ENCODE measurements at regions not wholly inside any gene's neighbourhood (a gene's known extent, or its start where the extent isn't known, plus 50 kb on each side); places are given as distances from the start of the nearest gene placed in this dataset.

DNA sequence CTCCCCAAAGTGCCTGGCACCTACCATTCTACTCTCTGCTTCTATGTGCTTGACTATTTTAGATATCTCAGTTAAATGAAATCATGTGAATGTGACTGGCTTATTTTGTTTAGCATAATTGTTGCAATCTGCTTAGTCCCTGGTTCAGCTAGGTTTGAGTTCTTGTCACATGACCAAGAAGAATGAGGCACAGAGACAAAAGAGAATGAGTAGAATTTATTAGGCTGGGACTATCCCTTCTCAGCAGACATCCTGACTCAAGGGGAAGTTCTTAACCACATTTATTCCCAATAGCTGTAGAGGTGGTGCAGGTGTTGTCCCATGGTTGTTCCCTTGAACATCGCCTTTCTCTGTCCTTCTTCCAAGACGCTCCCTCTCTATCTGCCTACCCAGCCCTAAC, 1485.7 kb downstream of the KCNT2 start:
- TF ChIP-seq POLR2AphosphoS5 (IDR thresholded peaks at IDR 0.05; ENCODE audit: low read depth, low read length) (no peak), TAF1 (IDR thresholded peaks at IDR 0.05; ENCODE audit: borderline replicate concordance, insufficient read depth, low read length) (no peak)
